Smooth muscle cell (in vitro differentiated cells): ENCODE measurements at regions not wholly inside any gene's neighbourhood (a gene's known extent, or its start where the extent isn't known, plus 50 kb on each side); places are given as distances from the start of the nearest gene placed in this dataset.

Experiments
- DNase-seq: peaks from one replicate; lab custom pipeline; 2025; ENCODE audit not compliant: unreplicated experiment; lab: John Stamatoyannopoulos, UW
- H2AFZ ChIP-seq: fragments of 200-600 bp; sonication (generic); 2 replicates; pipeline ENCODE4 v1.6.0; 2016; ENCODE audit warnings: antibody characterized with exemption, low read depth, mild to moderate bottlenecking
- H3F3A ChIP-seq: fragments of 200-600 bp; sonication (generic); 2 replicates; pipeline ENCODE4 v1.6.0; 2017; ENCODE audit warnings: antibody characterized with exemption, low read depth
- H3K27ac ChIP-seq: fragments of 200-600 bp; sonication (generic); 2 replicates; pipeline ENCODE4 v1.5.1; 2016; ENCODE audit warnings: low read depth, mild to moderate bottlenecking
- H3K27me3 ChIP-seq: fragments of 200-600 bp; sonication (generic); 2 replicates; pipeline ENCODE4 v1.6.1; 2016; ENCODE audit warnings: low read depth, mild to moderate bottlenecking
- H3K36me3 ChIP-seq: fragments of 200-600 bp; sonication (generic); 2 replicates; pipeline ENCODE4 v1.5.1; 2016; ENCODE audit warnings: low read depth
- H3K4me1 ChIP-seq: fragments of 200-600 bp; sonication (generic); 2 replicates; pipeline ENCODE4 v1.5.1; 2016; ENCODE audit warnings: low read depth
- H3K4me2 ChIP-seq: fragments of 200-600 bp; sonication (generic); 2 replicates; pipeline ENCODE4 v1.6.0; 2016; ENCODE audit warnings: mild to moderate bottlenecking
- H3K4me3 ChIP-seq: fragments of 200-600 bp; sonication (generic); 2 replicates; pipeline ENCODE4 v1.5.1; 2016; ENCODE audit warnings: mild to moderate bottlenecking
- H3K79me2 ChIP-seq: fragments of 200-600 bp; sonication (generic); 2 replicates; pipeline ENCODE4 v1.6.0; 2016; ENCODE audit warnings: low read depth, mild to moderate bottlenecking
- H3K9ac ChIP-seq: fragments of 200-600 bp; sonication (generic); 2 replicates; pipeline ENCODE4 v1.6.0; 2016; ENCODE audit warnings: low read depth
- H3K9me3 ChIP-seq: fragments of 200-600 bp; sonication (generic); replicated peaks from 2 replicates; pipeline ENCODE4 v1.5.1; 2016; ENCODE audit warnings: low read depth
- H4K20me1 ChIP-seq: fragments of 200-600 bp; sonication (generic); 2 replicates; pipeline ENCODE4 v1.6.0; 2016; ENCODE audit warnings: low read depth
- WGBS: methylation state at CpG from one replicate; pipeline ENCODE4 v1.1.7; 2016; ENCODE audit warnings: low lambda C conversion rate; 5-methylcytosine and 5-hydroxymethylcytosine counted together
- TF ChIP-seq, protein P1 (sequence below): fragments of 200-600 bp; sonication (generic); IDR thresholded peaks from 2 replicates; pipeline ENCODE4 v1.5.1; 2017; ENCODE audit warnings: borderline replicate concordance, mild to moderate bottlenecking, antibody characterized with exemption; ENCODE audit not compliant: insufficient read depth, poor library complexity, severe bottlenecking

DNA sequence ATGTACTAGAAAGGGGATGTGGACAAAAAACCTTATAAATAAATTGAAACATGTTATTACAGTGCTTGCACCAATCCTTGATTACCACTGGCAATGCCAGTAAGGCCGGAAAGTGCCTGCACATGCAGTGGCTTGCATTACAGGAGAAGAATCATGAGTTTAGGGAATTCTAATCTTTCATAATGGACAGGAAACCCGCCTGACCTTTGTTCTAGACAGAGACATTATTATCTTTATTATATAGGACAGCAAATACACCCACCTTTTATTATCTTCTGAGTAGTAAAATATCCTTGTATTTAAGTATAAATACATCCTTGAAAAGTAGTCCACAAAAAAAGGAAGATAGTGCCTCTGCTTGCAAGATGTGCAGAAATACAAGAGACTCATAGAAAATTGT is 379.9 kb upstream of the LCORL start:
- no peaks in the 10 kb centered on the region for H3K9me3 ChIP-seq
- no peaks in the 10 kb centered on the region for H4K20me1 ChIP-seq
- H3K4me2 ChIP-seq: no peak overlapping the region
- no peaks in the 10 kb centered on the region for H3K79me2 ChIP-seq
- H3K27ac ChIP-seq: no peak overlapping the region
- no peak overlapping the region for H2AFZ ChIP-seq
- no peaks in the 10 kb centered on the region for H3K27me3 ChIP-seq
- H3K4me1 ChIP-seq: peaks cover 11% of the 10 kb centered on the region
- no peaks in the 10 kb centered on the region for H3K36me3 ChIP-seq
- TF ChIP-seq, protein P1, sequence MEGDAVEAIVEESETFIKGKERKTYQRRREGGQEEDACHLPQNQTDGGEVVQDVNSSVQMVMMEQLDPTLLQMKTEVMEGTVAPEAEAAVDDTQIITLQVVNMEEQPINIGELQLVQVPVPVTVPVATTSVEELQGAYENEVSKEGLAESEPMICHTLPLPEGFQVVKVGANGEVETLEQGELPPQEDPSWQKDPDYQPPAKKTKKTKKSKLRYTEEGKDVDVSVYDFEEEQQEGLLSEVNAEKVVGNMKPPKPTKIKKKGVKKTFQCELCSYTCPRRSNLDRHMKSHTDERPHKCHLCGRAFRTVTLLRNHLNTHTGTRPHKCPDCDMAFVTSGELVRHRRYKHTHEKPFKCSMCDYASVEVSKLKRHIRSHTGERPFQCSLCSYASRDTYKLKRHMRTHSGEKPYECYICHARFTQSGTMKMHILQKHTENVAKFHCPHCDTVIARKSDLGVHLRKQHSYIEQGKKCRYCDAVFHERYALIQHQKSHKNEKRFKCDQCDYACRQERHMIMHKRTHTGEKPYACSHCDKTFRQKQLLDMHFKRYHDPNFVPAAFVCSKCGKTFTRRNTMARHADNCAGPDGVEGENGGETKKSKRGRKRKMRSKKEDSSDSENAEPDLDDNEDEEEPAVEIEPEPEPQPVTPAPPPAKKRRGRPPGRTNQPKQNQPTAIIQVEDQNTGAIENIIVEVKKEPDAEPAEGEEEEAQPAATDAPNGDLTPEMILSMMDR: no peak
- WGBS: 85% methylated on average over 2 of the region's 2 CpGs
- H3K9ac ChIP-seq: no peak overlapping the region
- no peaks in the 10 kb centered on the region for H3F3A ChIP-seq
- no peak overlapping the region for H3K4me3 ChIP-seq
- no peak for DNase-seq

DNA sequence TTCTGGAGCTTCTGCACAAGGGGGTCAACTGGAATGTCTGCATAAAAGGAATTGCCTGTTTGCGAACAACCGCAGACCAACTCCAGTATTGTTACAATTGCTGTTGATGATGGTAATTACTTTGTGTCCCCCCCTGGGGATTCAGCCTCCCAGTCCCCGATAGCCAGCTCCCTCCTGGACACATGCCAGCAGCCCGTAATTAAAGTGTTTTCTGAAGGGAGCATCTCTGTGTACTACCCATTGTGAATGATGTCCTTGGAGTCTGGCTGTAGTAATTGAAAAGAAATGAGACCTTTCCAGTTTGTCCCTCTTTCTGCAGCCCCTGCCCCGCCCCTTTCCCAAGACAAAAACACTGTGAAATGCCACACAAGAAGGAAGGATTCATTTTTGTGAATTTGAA is 377.1 kb upstream of the LCORL start:
- H3K4me1 ChIP-seq: peaks cover 11% of the 10 kb centered on the region
- H3K4me2 ChIP-seq: no peak overlapping the region
- H3K9me3 ChIP-seq: no peaks in the 10 kb centered on the region
- no peaks in the 10 kb centered on the region for H3F3A ChIP-seq
- H4K20me1 ChIP-seq: no peaks in the 10 kb centered on the region
- 51% methylated on average over 5 of the region's 5 CpGs for WGBS
- DNase-seq: no peak
- H3K27me3 ChIP-seq: no peaks in the 10 kb centered on the region
- TF ChIP-seq, protein P1: no peak
- H3K9ac ChIP-seq: no peak overlapping the region
- no peaks in the 10 kb centered on the region for H3K36me3 ChIP-seq
- H3K27ac ChIP-seq: no peak overlapping the region
- H3K4me3 ChIP-seq: no peak overlapping the region
- H3K79me2 ChIP-seq: no peaks in the 10 kb centered on the region
- no peak overlapping the region for H2AFZ ChIP-seq

DNA sequence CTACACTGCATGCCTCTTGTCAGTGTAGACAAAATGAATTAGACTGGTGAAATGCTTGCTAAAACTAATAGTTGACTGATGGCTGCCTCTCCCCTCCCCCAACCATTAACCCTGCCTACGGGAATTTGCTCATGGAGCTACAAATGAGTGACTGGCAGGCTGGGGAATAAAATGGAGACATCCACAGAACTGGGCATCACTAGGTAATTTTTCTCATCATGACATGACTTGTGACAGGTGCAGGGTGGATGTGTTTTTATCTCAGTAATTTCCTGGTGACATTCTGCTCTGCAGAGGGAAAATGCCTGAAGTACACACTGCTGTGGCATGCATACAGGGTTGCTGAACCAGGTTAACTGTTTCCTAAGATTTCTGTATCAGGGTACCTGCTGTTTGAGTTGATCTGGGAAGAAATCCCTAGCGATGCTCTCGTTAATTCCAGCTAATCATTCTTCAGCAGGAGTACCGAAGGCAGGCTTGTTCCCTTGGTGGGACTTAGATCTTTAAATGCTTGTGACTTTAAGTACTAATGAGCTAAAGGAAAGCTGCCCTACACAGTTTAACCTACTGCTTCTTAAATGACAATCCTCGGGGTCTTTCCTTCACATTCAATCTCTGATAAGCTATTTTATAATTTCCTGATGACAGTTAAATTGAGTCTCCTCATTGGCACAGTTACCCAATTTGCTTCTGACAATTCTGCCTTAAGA is 376.3 kb upstream of the LCORL start:
- no peaks in the 10 kb centered on the region for H3F3A ChIP-seq
- H4K20me1 ChIP-seq: no peaks in the 10 kb centered on the region
- H3K4me3 ChIP-seq: no peak overlapping the region
- H3K4me1 ChIP-seq: peaks cover 11% of the 10 kb centered on the region
- no peak overlapping the region for H2AFZ ChIP-seq
- no peaks in the 10 kb centered on the region for H3K9me3 ChIP-seq
- WGBS: 68% methylated on average over 5 of the region's 5 CpGs
- H3K27me3 ChIP-seq: no peaks in the 10 kb centered on the region
- no peak overlapping the region for H3K4me2 ChIP-seq
- H3K36me3 ChIP-seq: no peaks in the 10 kb centered on the region
- H3K27ac ChIP-seq: no peak overlapping the region
- TF ChIP-seq, protein P1: no peak
- DNase-seq: no peak
- H3K9ac ChIP-seq: no peak overlapping the region
- H3K79me2 ChIP-seq: no peaks in the 10 kb centered on the region

DNA sequence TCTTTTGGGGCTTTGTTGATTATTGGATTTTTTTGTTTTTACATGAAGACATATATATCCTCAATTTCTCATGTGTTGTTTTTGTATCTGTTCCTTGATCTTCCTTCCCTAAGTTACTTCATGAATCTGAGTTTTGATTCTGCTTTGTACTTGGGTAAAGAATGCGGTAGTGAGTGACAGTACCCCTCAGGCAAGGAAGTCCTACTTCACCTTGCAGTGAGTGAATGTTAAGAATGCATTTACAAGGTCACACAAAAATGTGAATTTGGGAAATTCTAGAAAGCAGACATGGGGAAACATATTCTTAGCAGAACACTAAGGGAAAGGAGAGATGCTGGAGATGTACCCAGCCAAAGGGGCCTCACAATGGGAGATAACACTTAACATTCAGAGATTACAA is 373.1 kb upstream of the LCORL start:
- Histone ChIP-seq H3K27me3 (no peaks in the 10 kb centered on the region), H3K4me2 (no peak overlapping the region), H4K20me1 (no peaks in the 10 kb centered on the region), H3K36me3 (no peaks in the 10 kb centered on the region), H3K27ac (no peak overlapping the region), H3K79me2 (no peaks in the 10 kb centered on the region), H3K4me3 (no peak overlapping the region), H3K9ac (no peak overlapping the region), H3F3A (no peaks in the 10 kb centered on the region), H3K4me1 (peaks cover 11% of the 10 kb centered on the region), H2AFZ (no peak overlapping the region), H3K9me3 (no peaks in the 10 kb centered on the region)
- TF ChIP-seq, protein P1: no peak
- DNase-seq: no peak
- 77% methylated on average over 1 of the region's 1 CpG for WGBS
